AG04449 (cell line): ENCODE measurements at regions not wholly inside any gene's neighbourhood (a gene's known extent, or its start where the extent isn't known, plus 50 kb on each side); places are given as distances from the start of the nearest gene placed in this dataset.
"Not testable (repeated sequence)": the region's sequence is repeated elsewhere in the genome, so short reads cannot be mapped to it uniquely, and the experiment has no call there.

Source experiments
- CTCF ChIA-PET: fragments of 350-600 bp; formaldehyde crosslinking; extraction: SDS; loops from one replicate; lab custom pipeline; 2021; ENCODE audit warnings: antibody characterized with exemption; lab: Yijun Ruan, JAX
- POLR2A ChIA-PET: fragments of 400-600, 350-600 bp; formaldehyde crosslinking; extraction: SDS; loops from one replicate; lab custom pipeline; 2020; ENCODE audit warnings: antibody characterized with exemption, inconsistent platforms; lab: Yijun Ruan, JAX
- DNase-seq: peaks from one replicate; pipeline ENCODE4 v3.0.0-alpha.2; 2010; ENCODE audit warnings: low read depth, low spot score
- H3K4me3 ChIP-seq: 2 replicates; pipeline ENCODE4 v1.5.1; 2011; ENCODE audit warnings: low read depth, mild to moderate bottlenecking, control low read depth, low read length
- TF ChIP-seq, protein P1 (sequence below): IDR thresholded peaks from one replicate; pipeline ENCODE4 v1.5.1; 2011; ENCODE audit warnings: mild to moderate bottlenecking, moderate library complexity, low read length, control low read depth, inconsistent platforms; ENCODE audit not compliant: insufficient read depth; ENCODE audit errors: missing control alignments

DNA sequence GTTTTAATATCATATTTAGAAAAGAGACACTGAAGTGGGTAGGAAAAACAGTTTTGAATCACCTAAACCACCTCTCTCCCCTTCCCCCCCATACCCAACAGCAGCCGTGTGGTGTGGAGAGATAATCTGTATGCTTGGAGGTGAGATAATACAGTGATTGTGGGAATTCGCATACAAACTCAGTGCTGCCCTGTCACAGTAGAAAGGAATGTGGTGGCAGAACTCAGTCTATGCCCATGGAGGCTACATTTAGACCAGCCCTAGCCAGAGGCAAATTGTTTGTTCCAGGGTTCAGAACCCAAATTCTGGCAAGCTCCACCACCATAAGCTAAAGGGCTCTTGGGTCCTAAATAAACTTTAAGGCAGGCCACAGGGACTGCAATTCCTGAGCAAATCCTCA lies 827.0 kb downstream of the C12orf50 start:
- DNase-seq: no peak
- POLR2A ChIA-PET: no interaction called here
- TF ChIP-seq, protein P1, sequence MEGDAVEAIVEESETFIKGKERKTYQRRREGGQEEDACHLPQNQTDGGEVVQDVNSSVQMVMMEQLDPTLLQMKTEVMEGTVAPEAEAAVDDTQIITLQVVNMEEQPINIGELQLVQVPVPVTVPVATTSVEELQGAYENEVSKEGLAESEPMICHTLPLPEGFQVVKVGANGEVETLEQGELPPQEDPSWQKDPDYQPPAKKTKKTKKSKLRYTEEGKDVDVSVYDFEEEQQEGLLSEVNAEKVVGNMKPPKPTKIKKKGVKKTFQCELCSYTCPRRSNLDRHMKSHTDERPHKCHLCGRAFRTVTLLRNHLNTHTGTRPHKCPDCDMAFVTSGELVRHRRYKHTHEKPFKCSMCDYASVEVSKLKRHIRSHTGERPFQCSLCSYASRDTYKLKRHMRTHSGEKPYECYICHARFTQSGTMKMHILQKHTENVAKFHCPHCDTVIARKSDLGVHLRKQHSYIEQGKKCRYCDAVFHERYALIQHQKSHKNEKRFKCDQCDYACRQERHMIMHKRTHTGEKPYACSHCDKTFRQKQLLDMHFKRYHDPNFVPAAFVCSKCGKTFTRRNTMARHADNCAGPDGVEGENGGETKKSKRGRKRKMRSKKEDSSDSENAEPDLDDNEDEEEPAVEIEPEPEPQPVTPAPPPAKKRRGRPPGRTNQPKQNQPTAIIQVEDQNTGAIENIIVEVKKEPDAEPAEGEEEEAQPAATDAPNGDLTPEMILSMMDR: no peak
- CTCF ChIA-PET: no interaction called here
- no peak overlapping the region for H3K4me3 ChIP-seq

GRCh38 chr12:87201598-87201997 lies 827.6 kb downstream of the C12orf50 start:
- POLR2A ChIA-PET: no interaction called here
- DNase-seq: no peak
- CTCF ChIA-PET: no interaction called here
- TF ChIP-seq, protein P1: no peak
- no peak overlapping the region for H3K4me3 ChIP-seq

- CTCF ChIA-PET: no interaction called here
- H3K4me3 ChIP-seq: no peak overlapping the region
- TF ChIP-seq, protein P1: no peak
- no peak for DNase-seq
- POLR2A ChIA-PET: no interaction called here
Measured at GRCh38 chr12:87200289-87200979, 828.8 kb downstream of the C12orf50 start.

DNA sequence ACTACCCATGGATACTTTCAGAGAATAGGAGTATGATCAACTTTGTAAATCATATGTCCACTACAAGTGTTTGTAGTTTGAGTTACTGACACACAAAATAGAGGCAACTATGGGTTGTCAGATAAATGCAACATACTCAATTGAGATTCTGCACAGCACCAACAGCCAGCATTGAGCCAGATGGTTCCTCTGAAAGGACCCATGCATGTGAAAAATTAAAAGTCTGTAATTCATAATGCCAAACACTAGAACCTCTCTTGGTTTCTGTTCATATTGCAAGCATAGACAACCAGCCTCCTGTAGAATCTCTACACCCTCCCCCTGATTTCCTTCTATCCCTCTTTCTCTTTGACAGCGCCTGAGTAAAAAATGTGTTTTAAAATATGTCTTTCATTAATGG lies 831.0 kb downstream of the C12orf50 start:
- TF ChIP-seq, protein P1: no peak
- ChIA-PET CTCF (no interaction called here), POLR2A (no interaction called here)
- H3K4me3 ChIP-seq: no peak overlapping the region
- DNase-seq: no peak

GRCh38 chr12:87196321-87196720 lies 832.9 kb downstream of the C12orf50 start:
- H3K4me3 ChIP-seq: no peak overlapping the region
- CTCF ChIA-PET: no interaction called here
- TF ChIP-seq, protein P1: no peak
- peak; percentile 2 for DNase-seq
- POLR2A ChIA-PET: no interaction called here

- CTCF ChIA-PET, H3K4me3 ChIP-seq, DNase-seq: not testable (repeated sequence)
Measured at GRCh38 chr12:87194389-87194788, 834.8 kb downstream of the C12orf50 start.

DNA sequence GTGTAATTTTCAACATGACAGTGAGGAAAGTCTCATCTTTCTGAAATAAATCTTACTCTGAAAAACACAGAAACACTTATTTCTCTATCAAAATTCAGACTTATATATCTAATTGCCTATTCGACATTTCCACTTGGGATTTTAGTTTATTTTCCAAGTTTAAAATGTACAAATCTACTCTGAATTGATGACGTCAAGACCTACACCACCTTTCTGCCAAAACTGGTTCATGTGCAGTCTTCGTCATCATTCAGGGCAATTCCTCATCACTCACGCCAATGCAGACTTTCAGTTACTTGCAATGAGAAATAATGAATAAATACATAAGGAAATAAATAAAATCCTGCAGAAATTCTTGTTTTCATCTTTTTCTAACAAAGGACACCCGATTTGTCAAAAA lies 843.8 kb downstream of the C12orf50 start:
- ChIA-PET CTCF (interaction anchor here (0.6 kb wide), 1 partner anchor 661 kb away, joined by 3 read pairs; no protein-coding TSS in a partner anchor), POLR2A (no interaction called here)
- DNase-seq: no peak
- TF ChIP-seq, protein P1: no peak
- no peak overlapping the region for H3K4me3 ChIP-seq

More at GRCh38 chr12:87194389-87194788, 834.8 kb downstream of the C12orf50 start:
- POLR2A ChIA-PET: not testable (repeated sequence)
